Esophagus squamous epithelium (tissue), 4 donors: ENCODE measurements at regions not wholly inside any gene's neighbourhood (a gene's known extent, or its start where the extent isn't known, plus 50 kb on each side); places are given as distances from the start of the nearest gene placed in this dataset.

Experiments
- POLR2A ChIP-seq, 4 donors: fragments of 450-650 bp; IDR thresholded peaks; one replicate each; pipeline ENCODE4 v1.6.1; 2017; ENCODE audit warnings: antibody characterized with exemption in 4 of 4, mild to moderate bottlenecking in 4 of 4, moderate library complexity in 3 of 4
- TF ChIP-seq, protein P1 (sequence below), 6 experiments: fragments of 450-650 bp in 4 of 6; fragments of 200-600 bp in 2 of 6; sonication (generic) in 2 of 6; IDR thresholded peaks; one replicate each; pipeline ENCODE4 v1.5.1; 2016 to 2019; ENCODE audit warnings: antibody characterized with exemption in 6 of 6, mild to moderate bottlenecking in 4 of 6, moderate library complexity in 4 of 6

DNA sequence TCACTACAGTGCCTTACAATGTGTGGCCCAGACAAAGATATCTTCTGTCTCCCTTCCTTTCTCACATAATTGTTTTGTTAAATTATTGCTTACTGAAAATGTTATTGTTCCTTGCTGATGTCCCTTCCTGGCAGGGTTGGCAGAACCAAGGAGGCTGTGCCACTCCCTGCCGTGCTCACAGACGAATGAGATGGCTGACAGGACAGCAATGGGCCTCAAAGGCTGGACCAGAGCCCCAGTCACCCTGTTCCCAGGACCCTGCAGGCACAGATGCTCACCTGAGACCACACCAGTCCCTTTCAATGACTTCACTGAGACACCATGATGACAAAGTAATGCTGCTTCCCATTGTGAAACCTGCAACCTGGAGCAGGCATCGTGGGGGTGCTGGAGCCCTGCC lies 375.1 kb downstream of the HACE1 start:
- TF ChIP-seq, protein P1, sequence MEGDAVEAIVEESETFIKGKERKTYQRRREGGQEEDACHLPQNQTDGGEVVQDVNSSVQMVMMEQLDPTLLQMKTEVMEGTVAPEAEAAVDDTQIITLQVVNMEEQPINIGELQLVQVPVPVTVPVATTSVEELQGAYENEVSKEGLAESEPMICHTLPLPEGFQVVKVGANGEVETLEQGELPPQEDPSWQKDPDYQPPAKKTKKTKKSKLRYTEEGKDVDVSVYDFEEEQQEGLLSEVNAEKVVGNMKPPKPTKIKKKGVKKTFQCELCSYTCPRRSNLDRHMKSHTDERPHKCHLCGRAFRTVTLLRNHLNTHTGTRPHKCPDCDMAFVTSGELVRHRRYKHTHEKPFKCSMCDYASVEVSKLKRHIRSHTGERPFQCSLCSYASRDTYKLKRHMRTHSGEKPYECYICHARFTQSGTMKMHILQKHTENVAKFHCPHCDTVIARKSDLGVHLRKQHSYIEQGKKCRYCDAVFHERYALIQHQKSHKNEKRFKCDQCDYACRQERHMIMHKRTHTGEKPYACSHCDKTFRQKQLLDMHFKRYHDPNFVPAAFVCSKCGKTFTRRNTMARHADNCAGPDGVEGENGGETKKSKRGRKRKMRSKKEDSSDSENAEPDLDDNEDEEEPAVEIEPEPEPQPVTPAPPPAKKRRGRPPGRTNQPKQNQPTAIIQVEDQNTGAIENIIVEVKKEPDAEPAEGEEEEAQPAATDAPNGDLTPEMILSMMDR (IDR thresholded peaks at IDR 0.05): no peak
- no peak for TF ChIP-seq POLR2A (IDR thresholded peaks at IDR 0.05)
